ENCODE measurements at regions not wholly inside any gene's neighbourhood (a gene's known extent, or its start where the extent isn't known, plus 50 kb on each side); places are given as distances from the start of the nearest gene placed in this dataset.
"Not testable (repeated sequence)": the region's sequence is repeated elsewhere in the genome, so short reads cannot be mapped to it uniquely, and the experiment has no call there.

DNA sequence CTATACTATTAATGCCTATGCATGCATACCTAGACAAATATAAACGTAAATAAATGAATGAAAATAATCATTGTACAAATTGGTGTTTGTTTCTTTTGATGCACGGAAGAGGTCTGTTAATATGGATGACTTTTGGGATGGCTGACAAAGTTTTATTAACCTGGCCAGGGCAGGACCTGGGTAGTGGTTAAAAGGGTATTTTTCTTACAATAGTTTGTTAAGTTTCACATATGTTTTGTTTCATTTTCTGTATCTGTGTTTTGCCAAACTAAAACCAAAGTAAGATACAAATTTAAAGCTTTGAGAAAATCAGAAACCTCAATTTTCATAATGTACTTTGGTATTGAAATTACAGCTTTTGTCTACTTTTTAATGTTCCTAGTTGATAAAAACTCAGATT, 222.7 kb upstream of the OLFM3 start:
- H3K4me1 ChIP-seq (ENCODE audit: insufficient read depth, low read length) = no peaks in the 10 kb centered on the region
- H4K5ac ChIP-seq (ENCODE audit: insufficient read length, low read depth, low read length) = no peak overlapping the region
- no peak overlapping the region for H2BK12ac ChIP-seq (ENCODE audit: insufficient read length, low read depth, low read length)
- no peak overlapping the region for H2BK20ac ChIP-seq (ENCODE audit: low read depth, low read length, poor library complexity, severe bottlenecking)
- H3K4me1 Mint-ChIP-seq = no peaks in the 10 kb centered on the region
- H3K9ac ChIP-seq (ENCODE audit: extremely low read depth, insufficient read length, low read length) = no peak overlapping the region
- H3K23me2 ChIP-seq (ENCODE audit: insufficient read length, low read depth, low read length, poor library complexity, severe bottlenecking) = no peaks in the 10 kb centered on the region
- H3K27me3 ChIP-seq (ENCODE audit: insufficient read depth, low read length) = no peaks in the 10 kb centered on the region
- no peak overlapping the region for H2BK15ac ChIP-seq (ENCODE audit: low read depth, low read length)
- no peak for DNase-seq
- H3K27ac Mint-ChIP-seq = no peak overlapping the region
- H2BK120ac ChIP-seq (ENCODE audit: low read depth, low read length, poor library complexity, severe bottlenecking) = no peak overlapping the region
- H3K4ac ChIP-seq (ENCODE audit: low read depth, low read length) = no peak overlapping the region
- no peak overlapping the region for H3K4me2 ChIP-seq (ENCODE audit: insufficient read depth, insufficient read length, low read length)
- H3K23ac ChIP-seq (ENCODE audit: insufficient read length, low read depth, low read length) = no peak overlapping the region
- no peaks in the 10 kb centered on the region for H3K9me3 ChIP-seq (ENCODE audit: control insufficient read depth, low read depth, low read length)
- no peak overlapping the region for H3K14ac ChIP-seq (ENCODE audit: insufficient read depth, low read length)
- no peak overlapping the region for H4K8ac ChIP-seq (replicated peaks; ENCODE audit: insufficient read length, low read depth, low read length)
- no peak overlapping the region for H2AFZ ChIP-seq (ENCODE audit: low read length)
- no peaks in the 10 kb centered on the region for H3K27me3 Mint-ChIP-seq (ENCODE audit: low read depth)
- TF ChIP-seq, protein P1, sequence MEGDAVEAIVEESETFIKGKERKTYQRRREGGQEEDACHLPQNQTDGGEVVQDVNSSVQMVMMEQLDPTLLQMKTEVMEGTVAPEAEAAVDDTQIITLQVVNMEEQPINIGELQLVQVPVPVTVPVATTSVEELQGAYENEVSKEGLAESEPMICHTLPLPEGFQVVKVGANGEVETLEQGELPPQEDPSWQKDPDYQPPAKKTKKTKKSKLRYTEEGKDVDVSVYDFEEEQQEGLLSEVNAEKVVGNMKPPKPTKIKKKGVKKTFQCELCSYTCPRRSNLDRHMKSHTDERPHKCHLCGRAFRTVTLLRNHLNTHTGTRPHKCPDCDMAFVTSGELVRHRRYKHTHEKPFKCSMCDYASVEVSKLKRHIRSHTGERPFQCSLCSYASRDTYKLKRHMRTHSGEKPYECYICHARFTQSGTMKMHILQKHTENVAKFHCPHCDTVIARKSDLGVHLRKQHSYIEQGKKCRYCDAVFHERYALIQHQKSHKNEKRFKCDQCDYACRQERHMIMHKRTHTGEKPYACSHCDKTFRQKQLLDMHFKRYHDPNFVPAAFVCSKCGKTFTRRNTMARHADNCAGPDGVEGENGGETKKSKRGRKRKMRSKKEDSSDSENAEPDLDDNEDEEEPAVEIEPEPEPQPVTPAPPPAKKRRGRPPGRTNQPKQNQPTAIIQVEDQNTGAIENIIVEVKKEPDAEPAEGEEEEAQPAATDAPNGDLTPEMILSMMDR (conservative IDR thresholded peaks at IDR 0.05) = no peak
- no peaks in the 10 kb centered on the region for H4K20me1 ChIP-seq (ENCODE audit: control insufficient read depth, insufficient read depth, insufficient read length)
- no peaks in the 10 kb centered on the region for H3K79me2 ChIP-seq (ENCODE audit: insufficient read depth, low read length)
- peaks cover 0 to 8% (median 0%) of the 10 kb centered on the region in 3 experiments; a peak in 1 of 7 replicates for H3K36me3 Mint-ChIP-seq (ENCODE audit: insufficient read depth in 1 of 3, low read depth in 3 of 3)
- H3K27ac ChIP-seq (ENCODE audit: insufficient read length, low read depth, low read length) = no peak overlapping the region
- WGBS (ENCODE audit: extremely low coverage, insufficient read length, low lambda C conversion rate) = no CpG with 5 or more reads among the region's 2 CpGs
- H3T11ph ChIP-seq (ENCODE audit: low read length) = no peak overlapping the region
- no peak overlapping the region for H3K56ac ChIP-seq (ENCODE audit: insufficient read length, low read depth, low read length)
- peaks cover 2 to 7% of the 10 kb centered on the region in 2 experiments; a peak in 3 of 5 replicates for H3K9me3 Mint-ChIP-seq
- no peak overlapping the region for H3K18ac ChIP-seq (ENCODE audit: insufficient read length, low read depth, low read length)
- no peaks in the 10 kb centered on the region for H3K79me1 ChIP-seq (ENCODE audit: insufficient read depth, low read depth, low read length, poor library complexity, severe bottlenecking)
- no peak overlapping the region for H2AK5ac ChIP-seq (ENCODE audit: insufficient read length, low read length)
- H3K4me3 Mint-ChIP-seq = no peak overlapping the region
- no peak overlapping the region for H4K91ac ChIP-seq (ENCODE audit: insufficient read length, low read depth, low read length)
- H2BK5ac ChIP-seq (ENCODE audit: insufficient read length, low read length) = no peak overlapping the region

DNA sequence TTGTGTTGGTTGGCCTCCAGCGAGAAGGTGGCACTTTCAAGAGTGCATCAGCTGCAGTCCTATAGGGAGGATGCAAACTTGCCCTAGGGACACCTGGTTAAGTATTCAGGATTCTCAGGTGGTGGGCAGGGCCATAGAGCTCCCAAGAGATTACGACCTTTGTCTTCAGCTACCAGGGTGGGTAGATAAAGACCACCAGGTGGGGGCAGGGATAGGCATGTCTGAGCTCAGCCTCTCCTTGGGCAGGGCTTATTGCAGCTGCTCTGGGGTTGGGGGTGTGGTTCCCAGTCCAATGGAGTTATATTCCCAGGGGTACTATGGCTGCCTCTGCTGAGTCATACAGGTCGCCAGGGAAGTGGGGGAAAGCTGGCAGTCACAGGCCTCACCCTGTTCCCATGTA, 214.2 kb upstream of the OLFM3 start:
- DNase-seq; H4K5ac ChIP-seq (ENCODE audit: insufficient read length, low read depth, low read length): not testable (repeated sequence)
- WGBS (ENCODE audit: extremely low coverage, insufficient read length, low lambda C conversion rate) = no CpG with 5 or more reads among the region's 3 CpGs

More for the DNA sequence above, 214.2 kb upstream of the OLFM3 start:
- H3K23me2 ChIP-seq (ENCODE audit: insufficient read length, low read depth, low read length, poor library complexity, severe bottlenecking); H2BK15ac ChIP-seq (ENCODE audit: low read depth, low read length); H4K8ac ChIP-seq (replicated peaks; ENCODE audit: insufficient read length, low read depth, low read length); H3K27ac ChIP-seq (ENCODE audit: insufficient read length, low read depth, low read length); H2BK12ac ChIP-seq (ENCODE audit: insufficient read length, low read depth, low read length); H3K18ac ChIP-seq (ENCODE audit: insufficient read length, low read depth, low read length); H3T11ph ChIP-seq (ENCODE audit: low read length); H3K23ac ChIP-seq (ENCODE audit: insufficient read length, low read depth, low read length); H4K20me1 ChIP-seq (ENCODE audit: control insufficient read depth, insufficient read depth, insufficient read length); H3K36me3 Mint-ChIP-seq (ENCODE audit: insufficient read depth in 1 of 3, low read depth in 3 of 3); H2BK5ac ChIP-seq (ENCODE audit: insufficient read length, low read length); H3K27ac Mint-ChIP-seq; H2AFZ ChIP-seq (ENCODE audit: low read length); H4K91ac ChIP-seq (ENCODE audit: insufficient read length, low read depth, low read length); H3K9ac ChIP-seq (ENCODE audit: extremely low read depth, insufficient read length, low read length); H3K79me2 ChIP-seq (ENCODE audit: insufficient read depth, low read length); H3K14ac ChIP-seq (ENCODE audit: insufficient read depth, low read length); H2AK5ac ChIP-seq (ENCODE audit: insufficient read length, low read length); H3K9me3 Mint-ChIP-seq; H3K9me3 ChIP-seq (ENCODE audit: control insufficient read depth, low read depth, low read length); H3K56ac ChIP-seq (ENCODE audit: insufficient read length, low read depth, low read length); H3K4ac ChIP-seq (ENCODE audit: low read depth, low read length); H3K4me3 Mint-ChIP-seq; H3K27me3 ChIP-seq (ENCODE audit: insufficient read depth, low read length); H3K4me1 Mint-ChIP-seq; H3K79me1 ChIP-seq (ENCODE audit: insufficient read depth, low read depth, low read length, poor library complexity, severe bottlenecking); H3K27me3 Mint-ChIP-seq (ENCODE audit: low read depth); H2BK120ac ChIP-seq (ENCODE audit: low read depth, low read length, poor library complexity, severe bottlenecking); H3K4me1 ChIP-seq (ENCODE audit: insufficient read depth, low read length); H2BK20ac ChIP-seq (ENCODE audit: low read depth, low read length, poor library complexity, severe bottlenecking); H3K4me2 ChIP-seq (ENCODE audit: insufficient read depth, insufficient read length, low read length): not testable (repeated sequence)
